HUES64 (cell line): ENCODE measurements at regions not wholly inside any gene's neighbourhood (a gene's known extent, or its start where the extent isn't known, plus 50 kb on each side); places are given as distances from the start of the nearest gene placed in this dataset.

Source experiments
- H3K27ac ChIP-seq: 2 replicates; pipeline ENCODE4 v1.7.0; 2013; ENCODE audit warnings: low read depth, low read length, inconsistent platforms
- H3K27me3 ChIP-seq: 2 replicates; pipeline ENCODE4 v1.6.1; 2013; ENCODE audit warnings: mild to moderate bottlenecking, low read length; ENCODE audit not compliant: insufficient read depth
- H3K36me3 ChIP-seq: 2 replicates; pipeline ENCODE4 v1.6.1; 2013; ENCODE audit warnings: mild to moderate bottlenecking, low read length; ENCODE audit not compliant: insufficient read depth
- H3K4me1 ChIP-seq: 2 replicates; pipeline ENCODE4 v1.6.1; 2013; ENCODE audit warnings: mild to moderate bottlenecking, low read length, moderate library complexity; ENCODE audit not compliant: insufficient read depth
- H3K4me3 ChIP-seq: 2 replicates; pipeline ENCODE4 v1.5.1; 2013; ENCODE audit warnings: mild to moderate bottlenecking, low read length, moderate library complexity
- H3K9ac ChIP-seq: 2 replicates; pipeline ENCODE4 v1.6.1; 2013; ENCODE audit warnings: mild to moderate bottlenecking, low read depth, low read length
- H3K9me3 ChIP-seq: 2 replicates; pipeline ENCODE4 v1.6.1; 2013; ENCODE audit warnings: low read depth, low read length; ENCODE audit not compliant: insufficient read depth
- WGBS: fragments of 150-250, 120-280 bp; methylation state at CpG from one replicate; pipeline ENCODE4 v1.1.7; 2013; ENCODE audit warnings: missing lambda C conversion rate; 5-methylcytosine and 5-hydroxymethylcytosine counted together

DNA sequence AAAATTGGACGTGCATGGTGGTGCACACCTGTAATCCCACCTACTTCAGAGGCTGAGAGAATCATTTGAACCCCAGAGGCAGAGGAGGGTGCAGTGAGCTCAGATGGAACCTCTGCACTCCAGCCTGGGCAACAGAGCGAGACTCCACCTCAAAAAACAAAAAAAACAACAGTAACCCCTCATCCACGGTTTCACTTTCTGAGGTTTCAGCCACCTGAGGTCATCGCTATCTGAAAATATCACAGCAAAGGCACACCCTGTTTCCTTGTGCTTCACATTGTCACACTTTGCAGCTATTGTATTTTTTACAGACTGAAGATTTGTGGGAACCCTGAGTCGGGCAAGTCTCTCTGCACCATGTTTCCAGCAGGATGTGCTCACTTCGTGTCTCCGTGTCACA lies 54.1 kb upstream of the FOXQ1 start:
- Histone ChIP-seq H3K9me3 (no peaks in the 10 kb centered on the region), H3K27me3 (no peaks in the 10 kb centered on the region), H3K9ac (no peak overlapping the region), H3K36me3 (no peaks in the 10 kb centered on the region), H3K27ac (no peak overlapping the region), H3K4me3 (no peak overlapping the region), H3K4me1 (no peaks in the 10 kb centered on the region)
- 95% methylated on average over 7 of the region's 7 CpGs for WGBS

GRCh38 chr6:1256435-1257008 lies 55.4 kb upstream of the FOXQ1 start:
- no peaks in the 10 kb centered on the region for H3K36me3 ChIP-seq
- no peaks in the 10 kb centered on the region for H3K4me1 ChIP-seq
- no peaks in the 10 kb centered on the region for H3K9me3 ChIP-seq
- H3K4me3 ChIP-seq: no peak overlapping the region
- no peak overlapping the region for H3K27ac ChIP-seq
- WGBS: 96% methylated on average over 8 of the region's 8 CpGs
- no peaks in the 10 kb centered on the region for H3K27me3 ChIP-seq
- no peak overlapping the region for H3K9ac ChIP-seq

GRCh38 chr6:1255636-1256365 lies 56.1 kb upstream of the FOXQ1 start:
- no peak overlapping the region for H3K9ac ChIP-seq
- no peaks in the 10 kb centered on the region for H3K4me1 ChIP-seq
- H3K27me3 ChIP-seq: no peaks in the 10 kb centered on the region
- no peak overlapping the region for H3K27ac ChIP-seq
- 95% methylated on average over 9 of the region's 9 CpGs for WGBS
- H3K36me3 ChIP-seq: no peaks in the 10 kb centered on the region
- H3K4me3 ChIP-seq: no peak overlapping the region
- H3K9me3 ChIP-seq: no peaks in the 10 kb centered on the region

GRCh38 chr6:1254326-1254725 lies 57.6 kb upstream of the FOXQ1 start:
- Histone ChIP-seq H3K27me3 (no peaks in the 10 kb centered on the region), H3K27ac (no peak overlapping the region), H3K36me3 (no peaks in the 10 kb centered on the region), H3K4me3 (no peak overlapping the region), H3K4me1 (no peaks in the 10 kb centered on the region), H3K9ac (no peak overlapping the region), H3K9me3 (no peaks in the 10 kb centered on the region)
- WGBS: 94% methylated on average over 4 of the region's 4 CpGs

DNA sequence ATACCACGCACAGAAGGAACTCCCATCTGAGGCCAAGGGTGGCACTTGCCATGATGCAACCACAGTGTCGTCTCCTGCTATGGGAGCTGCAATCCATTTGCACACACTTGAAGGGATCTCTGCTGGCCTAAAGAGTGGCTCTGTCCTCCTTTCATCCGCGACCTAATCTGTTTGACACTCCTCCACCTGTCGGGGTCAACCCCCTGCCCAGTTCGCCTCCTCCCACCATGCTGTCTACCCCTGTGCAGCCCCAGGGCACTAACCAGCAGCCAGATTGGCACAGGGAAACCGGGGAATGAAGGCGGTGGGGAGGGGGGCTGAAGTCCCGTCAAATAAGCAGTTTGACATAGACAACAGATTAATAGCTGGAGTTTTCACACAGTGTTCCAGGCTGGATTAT lies 58.1 kb upstream of the FOXQ1 start:
- H3K4me3 ChIP-seq: no peak overlapping the region
- no peak overlapping the region for H3K9ac ChIP-seq
- H3K4me1 ChIP-seq: no peaks in the 10 kb centered on the region
- no peaks in the 10 kb centered on the region for H3K9me3 ChIP-seq
- H3K27ac ChIP-seq: no peak overlapping the region
- WGBS: 93% methylated on average over 9 of the region's 9 CpGs
- no peaks in the 10 kb centered on the region for H3K36me3 ChIP-seq
- no peaks in the 10 kb centered on the region for H3K27me3 ChIP-seq

- H3K36me3 ChIP-seq: no peaks in the 10 kb centered on the region
- H3K9ac ChIP-seq: no peak overlapping the region
- H3K27me3 ChIP-seq: no peaks in the 10 kb centered on the region
- H3K4me3 ChIP-seq: no peak overlapping the region
- H3K4me1 ChIP-seq: no peaks in the 10 kb centered on the region
- WGBS: 93% methylated on average over 13 of the region's 13 CpGs
- H3K9me3 ChIP-seq: no peaks in the 10 kb centered on the region
- H3K27ac ChIP-seq: no peak overlapping the region
Measured at GRCh38 chr6:1251198-1252155, 60.4 kb upstream of the FOXQ1 start.

GRCh38 chr6:1250489-1251197 lies 61.3 kb upstream of the FOXQ1 start:
- no peaks in the 10 kb centered on the region for H3K4me1 ChIP-seq
- no peaks in the 10 kb centered on the region for H3K27me3 ChIP-seq
- H3K9me3 ChIP-seq: no peaks in the 10 kb centered on the region
- no peak overlapping the region for H3K27ac ChIP-seq
- no peaks in the 10 kb centered on the region for H3K36me3 ChIP-seq
- H3K9ac ChIP-seq: no peak overlapping the region
- 88% methylated on average over 12 of the region's 12 CpGs for WGBS
- no peak overlapping the region for H3K4me3 ChIP-seq

- Histone ChIP-seq H3K4me1 (no peaks in the 10 kb centered on the region), H3K9ac (no peak overlapping the region), H3K27me3 (no peaks in the 10 kb centered on the region), H3K4me3 (no peak overlapping the region), H3K27ac (no peak overlapping the region), H3K9me3 (no peaks in the 10 kb centered on the region), H3K36me3 (no peaks in the 10 kb centered on the region)
- WGBS: no CpG with 5 or more reads among the region's 3 CpGs
Measured at GRCh38 chr6:1247894-1248293, 64.0 kb upstream of the FOXQ1 start.

GRCh38 chr6:1247056-1247455 lies 64.8 kb upstream of the FOXQ1 start:
- whole genome bisulfite sequencing: 91% methylated on average over 5 of the region's 5 CpGs

GRCh38 chr6:1244941-1245340 lies 67.0 kb upstream of the FOXQ1 start:
- H3K27ac ChIP-seq: no peak overlapping the region
- no peaks in the 10 kb centered on the region for H3K27me3 ChIP-seq
- no peaks in the 10 kb centered on the region for H3K9me3 ChIP-seq
- no peak overlapping the region for H3K4me3 ChIP-seq
- no peaks in the 10 kb centered on the region for H3K4me1 ChIP-seq
- no peak overlapping the region for H3K9ac ChIP-seq
- no peaks in the 10 kb centered on the region for H3K36me3 ChIP-seq
- WGBS: 89% methylated on average over 16 of the region's 16 CpGs

More at GRCh38 chr6:1247056-1247455, 64.8 kb upstream of the FOXQ1 start:
- Histone ChIP-seq H3K36me3 (no peaks in the 10 kb centered on the region), H3K27me3 (no peaks in the 10 kb centered on the region), H3K27ac (no peak overlapping the region), H3K4me3 (no peak overlapping the region), H3K9ac (no peak overlapping the region), H3K4me1 (no peaks in the 10 kb centered on the region), H3K9me3 (no peaks in the 10 kb centered on the region)

- Histone ChIP-seq H3K9me3 (no peaks in the 10 kb centered on the region), H3K27me3 (no peaks in the 10 kb centered on the region), H3K36me3 (no peaks in the 10 kb centered on the region), H3K4me3 (no peak overlapping the region), H3K9ac (no peak overlapping the region), H3K4me1 (no peaks in the 10 kb centered on the region), H3K27ac (no peak overlapping the region)
- WGBS: 93% methylated on average over 5 of the region's 5 CpGs
Measured at GRCh38 chr6:1244278-1244677, 67.6 kb upstream of the FOXQ1 start.
